ENCODE measurements at regions not wholly inside any gene's neighbourhood (a gene's known extent, or its start where the extent isn't known, plus 50 kb on each side); places are given as distances from the start of the nearest gene placed in this dataset.

- Histone ChIP-seq H2AFZ (ENCODE audit: low read depth, low read length, poor library complexity, severe bottlenecking) (no peak overlapping the region), H3K79me2 (ENCODE audit: insufficient read depth, low read length) (no peaks in the 10 kb centered on the region), H3K27me3 (ENCODE audit: insufficient read depth, low read length) (no peaks in the 10 kb centered on the region), H3K9ac (ENCODE audit: low read length) (no peak overlapping the region), H3K9me3 (ENCODE audit: control insufficient read depth in 1 of 2, insufficient read depth in 1 of 2, low read depth in 1 of 2, low read length in 2 of 2) (no peaks in the 10 kb centered on the region), H3K9me2 (ENCODE audit: insufficient read depth) (no peaks in the 10 kb centered on the region), H3K27ac (ENCODE audit: low read depth, low read length) (no peak overlapping the region), H3K4me1 (ENCODE audit: control insufficient read depth in 1 of 2, insufficient read depth in 2 of 2, low read length in 2 of 2) (no peaks in the 10 kb centered on the region), H3K4me2 (ENCODE audit: low read length) (no peak overlapping the region), H4K20me1 (ENCODE audit: insufficient read depth) (no peaks in the 10 kb centered on the region), H3K4me3 (replicated peaks in 1 of 2; ENCODE audit: low read depth in 1 of 2, low read length in 2 of 2) (no peak overlapping the region), H3K36me3 (ENCODE audit: control insufficient read depth in 1 of 2, insufficient read depth in 2 of 2, low read length in 2 of 2) (no peaks in the 10 kb centered on the region)
- no peak for DNase-seq (ENCODE audit: low read depth, low spot score)
- BruUV-seq (replicated peaks): no TSS peak
- ChIA-PET RAD21 (ENCODE audit: low non-redundant PET in 1 of 2, low total read pairs in 2 of 2, uncharacterized antibody in 2 of 2, unreplicated experiment in 2 of 2) (no interaction called here), POLR2A (no interaction called here), CTCF (no interaction called here)
- intact Hi-C loops (cut with micrococcal nuclease): no loop called here
- no peak for TF ChIP-seq ELF1 (IDR thresholded peaks at IDR 0.05; ENCODE audit: borderline replicate concordance, low read depth)
- no peak for TF ChIP-seq POLR2A (IDR thresholded peaks at IDR 0.05; ENCODE audit: borderline replicate concordance, extremely low read depth, insufficient read depth, insufficient read length)
- no peak for TF ChIP-seq TCF7L2 (IDR thresholded peaks at IDR 0.05; ENCODE audit: borderline replicate concordance, extremely low read depth, insufficient read depth, insufficient read length)
- TF ChIP-seq FOSL1 (IDR thresholded peaks at IDR 0.05; ENCODE audit: low read depth): no peak
- TF ChIP-seq SP1 (IDR thresholded peaks at IDR 0.05; ENCODE audit: low read depth): no peak
- no peak for TF ChIP-seq EZH2 (IDR thresholded peaks at IDR 0.05)
- TF ChIP-seq SIN3A (IDR thresholded peaks at IDR 0.05; ENCODE audit: low read depth): no peak
- no peak for TF ChIP-seq ZFX (IDR thresholded peaks at IDR 0.05)
- no peak for TF ChIP-seq ZNF274 (IDR thresholded peaks at IDR 0.05; ENCODE audit: low read depth, low read length)
- no peak for TF ChIP-seq CEBPB (IDR thresholded peaks at IDR 0.05; ENCODE audit: low read depth)
- ATAC-seq: no peak
Measured at GRCh38 chr5:110257971-110258370, 468.5 kb downstream of the TMEM232 start.

DNA sequence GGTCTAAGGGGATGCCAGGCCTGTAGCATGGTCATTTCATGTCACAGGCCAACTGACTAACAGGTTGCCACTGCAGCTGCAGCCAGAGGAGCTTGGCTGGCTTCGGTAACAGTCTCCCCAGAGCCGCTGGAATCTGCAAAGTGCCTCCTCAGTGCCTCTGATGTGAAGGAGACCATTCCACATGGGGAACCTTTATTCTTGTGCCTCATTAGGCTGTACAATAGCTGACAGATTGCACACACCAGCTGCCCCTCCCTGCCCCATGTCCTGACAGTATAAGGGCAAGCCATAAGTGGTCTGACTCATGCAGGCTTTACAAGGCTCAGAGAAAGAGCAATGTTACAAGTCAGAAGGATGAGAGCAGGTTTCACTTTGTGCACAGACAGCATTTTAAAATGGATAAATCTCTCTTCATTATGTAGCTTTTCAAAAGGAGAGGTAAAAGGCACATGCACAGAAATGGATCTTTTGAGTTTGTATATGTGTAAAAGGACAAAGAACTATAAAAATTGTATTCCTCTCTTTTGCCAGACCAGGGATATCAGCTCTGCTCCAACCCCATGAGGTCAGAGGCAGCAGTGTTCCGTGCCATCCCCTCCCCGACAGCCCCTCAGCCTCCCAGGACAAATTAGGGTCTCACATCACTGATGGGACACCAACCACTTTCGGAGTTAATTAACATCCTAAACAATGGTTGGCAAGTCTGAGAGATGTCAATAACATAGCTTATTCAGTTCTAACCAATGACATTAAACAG is 467.8 kb downstream of the TMEM232 start:
- CTCF ChIA-PET: no interaction called here
- no TSS peak for BruUV-seq (replicated peaks)
- H3K9me2 ChIP-seq (ENCODE audit: insufficient read depth): no peaks in the 10 kb centered on the region
- TF ChIP-seq EGR1 (IDR thresholded peaks at IDR 0.05; ENCODE audit: low read depth) (no peak), JUND (IDR thresholded peaks at IDR 0.05) (no peak), ZNF274 (IDR thresholded peaks at IDR 0.05; ENCODE audit: low read depth, low read length) (no peak), CEBPB (IDR thresholded peaks at IDR 0.05; ENCODE audit: low read depth) (no peak), YY1 (IDR thresholded peaks at IDR 0.05; ENCODE audit: extremely low read depth, insufficient replicate concordance, low read depth, low read length) (no peak), ZFX (IDR thresholded peaks at IDR 0.05) (no peak), RAD21 (IDR thresholded peaks at IDR 0.05; ENCODE audit: low read depth) (no peak), SP1 (IDR thresholded peaks at IDR 0.05; ENCODE audit: low read depth) (no peak), SRF (IDR thresholded peaks at IDR 0.05; ENCODE audit: low read depth) (no peak), ELF1 (IDR thresholded peaks at IDR 0.05; ENCODE audit: borderline replicate concordance, low read depth) (no peak), POLR2A (IDR thresholded peaks at IDR 0.05; ENCODE audit: borderline replicate concordance, extremely low read depth, insufficient read depth, insufficient read length) (no peak), EZH2phosphoT487 (IDR thresholded peaks at IDR 0.05; ENCODE audit: borderline replicate concordance) (no peak)
- TF ChIP-seq, protein P1, sequence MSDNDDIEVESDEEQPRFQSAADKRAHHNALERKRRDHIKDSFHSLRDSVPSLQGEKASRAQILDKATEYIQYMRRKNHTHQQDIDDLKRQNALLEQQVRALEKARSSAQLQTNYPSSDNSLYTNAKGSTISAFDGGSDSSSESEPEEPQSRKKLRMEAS (IDR thresholded peaks at IDR 0.05): no peak
- TF ChIP-seq, protein P2, sequence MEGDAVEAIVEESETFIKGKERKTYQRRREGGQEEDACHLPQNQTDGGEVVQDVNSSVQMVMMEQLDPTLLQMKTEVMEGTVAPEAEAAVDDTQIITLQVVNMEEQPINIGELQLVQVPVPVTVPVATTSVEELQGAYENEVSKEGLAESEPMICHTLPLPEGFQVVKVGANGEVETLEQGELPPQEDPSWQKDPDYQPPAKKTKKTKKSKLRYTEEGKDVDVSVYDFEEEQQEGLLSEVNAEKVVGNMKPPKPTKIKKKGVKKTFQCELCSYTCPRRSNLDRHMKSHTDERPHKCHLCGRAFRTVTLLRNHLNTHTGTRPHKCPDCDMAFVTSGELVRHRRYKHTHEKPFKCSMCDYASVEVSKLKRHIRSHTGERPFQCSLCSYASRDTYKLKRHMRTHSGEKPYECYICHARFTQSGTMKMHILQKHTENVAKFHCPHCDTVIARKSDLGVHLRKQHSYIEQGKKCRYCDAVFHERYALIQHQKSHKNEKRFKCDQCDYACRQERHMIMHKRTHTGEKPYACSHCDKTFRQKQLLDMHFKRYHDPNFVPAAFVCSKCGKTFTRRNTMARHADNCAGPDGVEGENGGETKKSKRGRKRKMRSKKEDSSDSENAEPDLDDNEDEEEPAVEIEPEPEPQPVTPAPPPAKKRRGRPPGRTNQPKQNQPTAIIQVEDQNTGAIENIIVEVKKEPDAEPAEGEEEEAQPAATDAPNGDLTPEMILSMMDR (IDR thresholded peaks at IDR 0.05 in 2 of 3, conservative IDR thresholded peaks at IDR 0.05 in 1 of 3; ENCODE audit: borderline replicate concordance in 1 of 3, insufficient read depth in 1 of 3, low read depth in 2 of 3, low read length in 2 of 3): no peak

More for the DNA sequence above, 467.8 kb downstream of the TMEM232 start:
- no peak overlapping the region for H3K27ac ChIP-seq (ENCODE audit: low read depth, low read length)
- POLR2A ChIA-PET: no interaction called here
- no peaks in the 10 kb centered on the region for H3K9me3 ChIP-seq (ENCODE audit: control insufficient read depth in 1 of 2, insufficient read depth in 1 of 2, low read depth in 1 of 2, low read length in 2 of 2)
- intact Hi-C loops (cut with micrococcal nuclease): no loop called here
- no peaks in the 10 kb centered on the region for H3K27me3 ChIP-seq (ENCODE audit: insufficient read depth, low read length)
- RAD21 ChIA-PET (ENCODE audit: low non-redundant PET in 1 of 2, low total read pairs in 2 of 2, uncharacterized antibody in 2 of 2, unreplicated experiment in 2 of 2): no interaction called here
- H3K36me3 ChIP-seq (ENCODE audit: control insufficient read depth in 1 of 2, insufficient read depth in 2 of 2, low read length in 2 of 2): no peaks in the 10 kb centered on the region
- H3K79me2 ChIP-seq (ENCODE audit: insufficient read depth, low read length): no peaks in the 10 kb centered on the region
- no peak overlapping the region for H2AFZ ChIP-seq (ENCODE audit: low read depth, low read length, poor library complexity, severe bottlenecking)
- H3K4me1 ChIP-seq (ENCODE audit: control insufficient read depth in 1 of 2, insufficient read depth in 2 of 2, low read length in 2 of 2): no peaks in the 10 kb centered on the region
- H3K9ac ChIP-seq (ENCODE audit: low read length): no peak overlapping the region
- no peaks in the 10 kb centered on the region for H4K20me1 ChIP-seq (ENCODE audit: insufficient read depth)
- H3K4me2 ChIP-seq (ENCODE audit: low read length): no peak overlapping the region
- ATAC-seq (no peak), DNase-seq (ENCODE audit: low read depth, low spot score) (no peak)
- no peak overlapping the region for H3K4me3 ChIP-seq (replicated peaks in 1 of 2; ENCODE audit: low read depth in 1 of 2, low read length in 2 of 2)
